GM19035 (cell line): ENCODE measurements at regions not wholly inside any gene's neighbourhood (a gene's known extent, or its start where the extent isn't known, plus 50 kb on each side); places are given as distances from the start of the nearest gene placed in this dataset.

Source experiments
- ATAC-seq: cut with Tn5 transposase; IDR thresholded peaks from one replicate; pipeline ENCODE4 v1.9.1; 2021; ENCODE audit not compliant: unreplicated experiment

DNA sequence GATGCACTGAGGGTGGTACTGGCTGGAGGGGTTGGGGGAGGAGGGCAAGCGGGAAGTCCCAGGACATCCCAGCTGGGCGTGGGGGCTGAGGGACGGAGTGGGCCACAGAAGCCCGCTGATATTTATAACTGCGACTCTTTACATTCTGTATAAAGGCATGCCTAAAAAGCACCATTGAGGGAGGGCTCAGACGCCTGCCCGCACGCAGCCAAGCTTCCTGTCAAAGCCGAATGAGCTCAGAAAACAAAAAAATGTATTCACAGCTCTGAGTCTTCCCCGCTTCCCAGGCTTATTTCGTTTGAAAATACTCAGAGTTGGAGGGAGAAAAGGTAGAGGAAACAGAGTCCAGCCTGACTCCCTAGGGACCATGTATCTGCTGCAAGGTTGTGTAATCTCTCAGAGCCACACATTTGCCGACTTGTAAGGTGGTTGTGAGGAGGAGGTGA, 170.1 kb upstream of the HAAO start:
- no peak for ATAC-seq

DNA sequence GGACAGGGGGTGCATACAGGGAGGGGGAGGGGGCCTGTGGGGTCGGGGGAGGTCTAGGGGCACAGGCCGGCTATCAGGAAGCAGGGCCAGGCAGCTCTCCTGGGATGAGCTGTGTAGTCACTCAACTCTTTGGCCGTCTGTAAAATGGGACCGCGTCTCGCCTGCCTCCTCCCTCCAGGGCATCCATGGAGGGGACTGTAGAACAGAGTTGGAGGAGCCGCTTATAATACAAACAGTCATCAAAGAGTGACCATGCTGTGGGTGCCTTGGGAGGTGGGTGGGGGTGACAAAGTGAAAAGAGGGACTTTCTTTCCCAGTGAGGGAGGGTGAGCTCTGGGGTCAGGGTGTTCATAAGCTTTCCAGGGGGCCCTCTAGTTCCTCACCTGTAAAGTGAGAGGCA, 169.6 kb upstream of the HAAO start:
- ATAC-seq, result no peak

DNA sequence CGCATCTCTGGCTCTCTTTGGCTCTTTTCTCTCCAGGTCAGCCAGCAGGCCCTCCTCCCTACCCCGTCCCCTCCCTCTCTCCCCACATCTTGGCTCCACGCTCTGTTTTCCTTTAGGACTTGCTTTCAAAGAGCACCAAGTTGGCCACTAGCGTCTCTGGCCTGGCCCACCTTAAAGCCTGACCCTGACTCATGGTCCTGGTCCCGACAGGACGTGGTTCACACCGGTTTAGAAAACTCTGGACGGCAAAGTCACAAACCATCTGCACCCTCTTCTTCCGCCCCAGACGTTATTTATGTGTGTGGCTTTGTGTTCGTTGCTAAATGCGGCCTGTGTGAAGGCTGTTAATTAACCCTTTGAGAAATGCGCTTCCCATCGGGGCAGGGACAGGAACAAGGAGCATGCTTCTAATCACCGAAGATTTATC, 169.0 kb upstream of the HAAO start:
- no peak for ATAC-seq

DNA sequence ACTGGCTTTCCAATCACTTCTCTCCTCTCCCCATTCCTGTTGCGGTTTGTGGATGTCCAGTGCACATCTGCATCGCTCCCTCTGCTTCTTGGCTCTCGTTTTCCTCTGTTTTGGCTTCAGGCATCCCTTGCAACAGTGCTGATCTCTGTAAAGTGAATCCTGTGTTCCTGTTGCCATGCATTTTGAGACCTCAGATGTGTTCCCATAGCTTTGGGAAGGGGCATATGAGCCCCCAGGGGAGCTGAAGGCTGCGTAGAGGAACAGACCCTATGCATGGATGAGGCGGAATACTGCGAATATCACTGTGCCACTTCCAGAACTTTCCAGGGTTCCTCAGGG, 168.4 kb upstream of the HAAO start:
- ATAC-seq, result no peak

DNA sequence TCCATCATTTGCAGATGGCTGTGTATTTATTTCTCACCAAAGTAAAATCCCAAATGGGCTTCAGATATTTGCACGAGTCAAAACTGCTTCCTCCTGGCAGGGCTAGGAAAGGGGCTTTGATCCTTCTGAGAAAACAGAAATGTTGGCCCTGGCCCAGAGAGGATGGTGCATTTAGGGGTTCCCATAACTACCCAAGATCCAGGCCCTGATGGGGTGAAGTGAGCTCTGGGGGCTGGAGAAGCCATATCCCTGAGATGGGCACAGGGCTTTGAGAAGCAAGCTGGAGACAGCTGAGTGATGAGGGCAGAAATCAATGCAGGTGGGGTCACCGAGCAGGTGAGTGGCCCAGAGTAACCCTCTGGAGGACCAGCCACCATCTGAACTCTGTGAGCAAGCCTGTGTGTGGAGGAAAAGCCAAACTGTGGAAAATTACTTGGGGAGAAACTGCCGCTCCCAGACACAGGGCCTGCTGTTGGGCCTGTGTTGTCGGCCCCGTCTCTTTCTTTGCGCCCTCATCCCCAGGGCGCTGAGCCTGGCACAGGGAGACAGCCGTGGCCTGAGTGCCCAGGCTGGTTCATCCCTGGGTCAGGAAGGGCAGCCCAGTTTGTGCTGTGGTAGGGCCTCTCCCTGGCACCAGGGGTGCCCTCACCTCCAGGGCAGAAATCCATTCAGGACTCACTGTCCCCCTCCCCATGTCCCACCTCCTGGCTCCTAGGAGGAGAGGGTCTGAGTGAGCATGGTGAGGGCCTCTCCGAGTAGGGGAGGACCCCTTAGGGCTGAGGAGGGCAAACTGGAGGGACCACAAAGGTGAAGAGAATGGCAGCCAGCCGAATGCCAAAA, 167.8 kb upstream of the HAAO start:
- no peak for ATAC-seq

DNA sequence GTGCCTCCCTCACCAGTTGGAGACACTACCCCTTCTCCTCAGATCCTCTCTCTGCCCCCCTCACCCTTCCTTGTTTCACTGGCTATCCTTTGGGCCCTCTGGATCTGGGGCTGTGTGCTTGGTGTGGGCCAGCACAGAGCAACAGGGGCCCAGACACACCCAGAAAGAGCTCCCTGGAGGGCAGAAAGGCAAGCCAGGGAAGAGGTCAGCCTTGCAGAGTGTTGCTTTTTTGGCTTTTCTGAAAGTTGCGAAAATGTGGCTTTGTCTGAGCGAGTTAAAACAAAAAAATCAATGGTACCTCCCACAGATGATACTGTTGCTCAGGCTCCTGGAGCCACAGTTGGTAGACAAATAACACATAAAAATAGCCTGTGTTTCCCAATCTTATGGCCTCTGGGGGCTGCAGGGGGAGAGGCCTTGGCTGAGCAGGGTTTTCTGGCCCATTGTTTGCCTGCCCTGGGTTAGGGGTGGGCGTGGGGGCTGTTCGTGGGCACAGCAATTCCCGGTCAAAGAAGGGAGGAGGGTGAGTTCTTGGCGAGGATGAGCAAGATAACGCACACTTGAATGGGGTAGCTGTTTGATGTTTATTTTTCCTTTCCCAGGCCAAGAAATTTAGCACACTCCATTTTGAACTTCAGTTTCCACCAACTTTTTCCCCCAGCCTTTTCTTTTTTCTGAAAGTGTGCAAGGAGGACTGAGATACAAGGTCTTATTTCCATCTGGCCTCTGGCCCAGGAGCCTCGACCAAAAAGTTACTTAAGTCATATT, 167.0 kb upstream of the HAAO start:
- no peak for ATAC-seq

DNA sequence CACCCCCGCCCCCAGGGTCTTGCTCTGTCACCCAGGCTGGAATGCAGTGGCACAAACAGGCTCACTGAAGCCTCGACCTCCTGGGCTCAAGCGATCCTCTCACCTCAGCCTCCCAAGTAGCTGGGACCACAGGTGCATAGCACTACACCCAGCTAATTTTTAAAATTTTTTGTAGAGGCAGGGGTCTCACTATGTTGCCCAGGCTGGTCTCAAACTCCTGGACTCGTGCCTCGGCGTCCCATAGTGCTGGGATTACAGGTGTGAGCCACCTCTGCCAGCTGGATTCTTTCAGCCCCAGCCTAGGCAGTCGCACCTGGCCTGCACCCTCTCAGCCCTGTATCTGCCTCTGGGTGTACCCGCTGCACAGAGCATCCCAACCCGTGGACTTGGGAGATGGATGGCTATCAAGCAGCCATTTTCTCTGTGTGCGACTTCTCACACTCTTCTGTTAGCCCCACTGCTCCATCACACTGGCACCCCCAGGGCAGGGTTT, 166.4 kb upstream of the HAAO start:
- ATAC-seq, result no peak

DNA sequence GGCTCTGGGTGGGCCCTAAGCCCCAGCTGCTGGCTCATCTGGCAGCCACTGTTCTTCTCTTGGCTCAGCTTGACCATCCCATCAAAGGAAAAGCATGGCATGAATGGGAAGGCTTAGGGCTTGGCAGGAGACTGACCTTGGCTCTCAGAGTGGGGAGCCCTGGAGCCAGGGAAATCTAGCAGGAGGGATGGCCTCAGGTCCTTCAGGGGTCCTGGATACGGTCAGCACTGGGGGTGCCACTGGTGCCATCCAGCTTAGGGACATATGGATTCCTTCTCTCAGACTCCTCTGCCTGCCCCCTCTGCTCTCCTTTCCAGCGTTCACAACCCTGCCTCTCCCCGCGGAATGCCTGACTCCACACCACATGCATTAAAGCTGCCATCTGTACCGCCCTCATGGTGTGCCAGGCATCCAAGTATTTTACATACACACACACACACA, 165.5 kb upstream of the HAAO start:
- no peak for ATAC-seq

DNA sequence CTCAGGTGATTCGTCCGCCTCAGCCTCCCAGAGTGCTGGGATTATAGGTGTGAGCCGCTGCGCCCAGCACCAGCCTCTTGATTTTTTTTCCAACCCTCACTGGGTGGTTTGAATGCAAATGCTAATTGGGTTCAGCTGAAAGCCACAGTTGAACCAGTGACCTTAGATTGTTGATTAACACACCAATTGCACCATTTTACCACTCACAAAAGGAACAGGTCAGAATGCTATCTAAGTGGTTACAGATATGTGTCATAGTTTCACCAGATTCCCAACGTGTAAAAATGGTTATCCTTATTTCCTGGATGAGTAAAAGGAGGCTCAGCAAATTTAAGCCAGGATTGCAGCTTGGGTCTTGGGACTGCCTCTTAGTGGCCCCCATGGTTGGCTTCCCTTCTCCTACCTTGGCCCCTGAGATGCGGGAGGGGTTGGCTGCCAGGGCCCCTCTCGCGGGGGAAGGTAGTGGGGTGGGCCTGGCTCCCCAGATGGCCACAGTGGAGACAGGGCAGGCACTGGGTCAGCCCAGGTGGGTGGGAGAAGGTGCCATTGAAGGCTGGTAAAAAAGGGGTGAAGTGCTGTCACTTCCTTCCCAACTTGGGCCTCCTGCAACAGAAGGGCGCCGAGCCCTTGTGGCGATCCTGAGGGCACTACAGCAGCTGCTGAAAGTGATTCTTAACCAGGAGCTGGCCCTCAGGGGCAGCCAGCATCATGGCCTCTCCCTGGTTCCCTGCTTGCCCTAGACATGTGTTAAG, 164.9 kb upstream of the HAAO start:
- no peak for ATAC-seq

DNA sequence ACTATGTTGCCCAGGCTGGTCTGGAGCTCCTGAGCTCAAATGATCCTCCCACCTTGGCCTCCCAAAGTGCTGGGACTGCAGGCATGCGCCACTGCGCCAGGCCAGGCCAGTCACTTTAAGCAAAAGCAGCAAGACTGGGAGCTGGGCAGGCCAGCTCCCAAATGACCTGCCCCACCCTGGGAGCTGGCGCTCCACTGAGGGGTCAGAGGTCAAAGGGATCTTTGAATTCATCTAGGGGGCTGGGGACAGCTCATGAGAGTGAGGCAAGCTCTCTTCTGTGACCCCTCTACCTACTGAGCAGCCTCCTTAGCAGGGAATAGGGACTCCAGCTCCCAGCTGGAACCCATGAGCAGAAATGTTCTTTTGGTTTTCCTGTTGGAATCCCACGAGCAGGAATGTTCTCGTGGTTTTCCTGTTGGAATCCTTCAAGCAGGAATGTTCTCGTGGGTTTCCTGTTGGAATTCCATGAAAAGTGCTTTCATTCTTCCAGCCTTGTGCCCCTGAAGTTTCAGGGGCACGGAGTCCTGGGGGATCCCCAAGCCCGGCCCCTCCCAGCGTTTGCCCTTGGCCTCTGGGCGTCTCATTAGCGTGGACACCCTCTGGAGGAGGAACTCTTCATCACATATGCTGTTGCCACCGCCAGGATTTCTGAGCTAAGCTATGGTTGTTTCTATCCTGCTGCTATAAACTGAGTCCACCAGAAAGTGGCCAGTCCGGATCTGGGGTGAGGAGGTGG, 162.0 kb upstream of the HAAO start:
- no peak for ATAC-seq

DNA sequence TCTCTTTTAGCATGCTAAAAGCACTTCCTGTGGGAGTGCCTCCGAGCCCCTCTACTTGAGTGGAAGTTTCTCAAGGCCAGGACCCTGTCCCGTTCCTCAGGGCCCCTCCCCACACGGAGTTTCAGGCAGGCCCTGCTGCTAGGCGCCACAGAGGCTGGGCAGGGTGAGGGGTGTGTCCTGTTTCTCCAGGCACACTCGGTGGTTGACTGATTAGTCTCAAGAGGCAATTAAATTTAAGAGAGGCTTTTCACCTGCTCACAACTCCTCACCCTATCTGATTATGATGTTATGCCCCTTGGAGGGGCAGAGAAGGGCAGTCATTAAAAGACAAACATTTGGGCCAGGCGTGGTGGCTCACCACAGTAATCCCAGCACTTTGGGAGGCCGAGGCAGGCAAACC, 160.8 kb upstream of the HAAO start:
- ATAC-seq, result no peak

DNA sequence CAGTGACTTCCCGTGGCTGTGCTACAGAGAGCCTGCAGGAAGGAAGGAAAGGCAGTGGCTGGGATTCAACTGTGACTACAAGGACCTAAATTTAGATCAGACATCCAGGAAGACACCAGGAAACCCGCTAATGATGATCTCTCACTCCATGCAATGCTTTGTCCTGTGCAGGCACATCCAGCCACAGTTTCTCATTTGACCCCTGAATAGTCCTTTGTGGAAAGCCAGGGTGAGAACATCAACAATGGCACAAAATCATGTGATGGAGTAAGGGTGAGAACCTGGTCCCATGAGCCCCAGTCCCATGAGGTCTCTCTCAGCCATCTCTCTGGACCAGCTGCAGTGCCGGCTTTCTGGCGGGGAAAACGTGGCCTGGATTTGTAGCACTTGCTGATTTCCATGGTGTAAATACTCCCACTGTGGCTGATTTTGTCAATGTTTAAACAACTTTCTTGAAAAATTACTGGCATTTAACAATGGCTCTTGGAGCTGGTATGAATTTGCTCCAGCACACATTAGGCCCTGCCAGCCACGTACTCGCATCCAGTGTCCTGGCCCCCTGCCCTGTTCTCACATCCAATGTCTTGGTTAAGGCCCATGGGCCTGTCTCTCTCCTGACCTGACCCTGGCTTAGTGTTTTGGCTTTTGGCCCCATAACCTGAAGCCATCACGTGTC, 159.0 kb upstream of the HAAO start:
- ATAC-seq, result no peak

DNA sequence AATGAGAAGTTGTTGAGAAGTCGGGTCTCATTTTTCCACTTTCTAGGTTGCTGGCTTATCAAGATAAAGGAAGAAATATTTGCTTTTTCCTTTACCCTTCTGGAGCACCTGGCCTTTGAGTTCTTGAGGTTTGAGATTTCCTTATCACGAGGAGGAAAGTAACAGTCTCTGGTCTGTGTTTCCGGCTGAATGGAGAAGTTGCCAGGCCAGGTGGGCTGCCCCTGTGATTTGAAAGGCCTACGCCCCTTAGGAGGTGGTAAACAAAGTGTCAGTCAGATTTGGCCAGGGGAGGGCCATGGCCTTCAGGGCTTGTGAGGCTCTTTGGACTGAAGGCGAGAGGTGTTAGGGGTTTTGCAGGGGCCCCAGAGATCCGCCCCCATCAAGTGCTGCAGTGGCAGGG, 156.7 kb upstream of the HAAO start:
- no peak for ATAC-seq

DNA sequence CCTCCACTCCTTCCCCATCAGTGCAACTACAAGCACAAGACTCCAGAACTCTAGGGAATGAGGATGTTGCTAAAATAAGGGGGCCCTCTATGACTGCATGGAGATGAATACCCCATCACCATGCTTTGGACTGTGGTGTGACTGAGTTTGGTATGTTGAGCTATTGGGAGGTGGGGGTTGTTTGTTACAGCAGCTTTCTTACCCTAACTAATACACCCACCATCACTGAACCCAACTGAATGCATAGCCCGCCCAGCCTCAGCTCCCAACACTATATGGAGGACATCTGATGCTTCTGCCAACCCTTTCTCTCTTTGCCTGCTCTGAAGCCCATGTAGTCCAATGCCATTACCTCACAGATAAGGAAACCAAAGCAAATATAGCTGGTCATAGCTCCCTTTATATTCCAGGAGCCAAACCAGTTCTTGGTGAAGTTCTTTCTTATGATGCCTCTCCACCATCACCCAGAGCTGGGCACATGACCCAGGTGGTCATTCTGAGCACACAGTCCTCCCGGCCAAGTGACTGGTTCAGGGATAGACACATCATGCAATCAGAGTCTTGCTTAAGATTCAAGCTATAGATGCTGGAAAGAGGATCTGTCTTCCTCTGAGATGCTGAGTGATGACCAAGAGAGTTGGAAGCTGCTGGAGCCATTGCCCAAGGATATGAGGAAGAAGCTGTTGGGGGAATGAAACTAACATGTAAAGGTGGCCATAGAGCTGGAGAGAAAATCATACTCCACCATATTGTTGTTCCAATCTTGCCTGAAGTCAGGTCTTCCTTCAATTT, 155.6 kb upstream of the HAAO start:
- no peak for ATAC-seq

DNA sequence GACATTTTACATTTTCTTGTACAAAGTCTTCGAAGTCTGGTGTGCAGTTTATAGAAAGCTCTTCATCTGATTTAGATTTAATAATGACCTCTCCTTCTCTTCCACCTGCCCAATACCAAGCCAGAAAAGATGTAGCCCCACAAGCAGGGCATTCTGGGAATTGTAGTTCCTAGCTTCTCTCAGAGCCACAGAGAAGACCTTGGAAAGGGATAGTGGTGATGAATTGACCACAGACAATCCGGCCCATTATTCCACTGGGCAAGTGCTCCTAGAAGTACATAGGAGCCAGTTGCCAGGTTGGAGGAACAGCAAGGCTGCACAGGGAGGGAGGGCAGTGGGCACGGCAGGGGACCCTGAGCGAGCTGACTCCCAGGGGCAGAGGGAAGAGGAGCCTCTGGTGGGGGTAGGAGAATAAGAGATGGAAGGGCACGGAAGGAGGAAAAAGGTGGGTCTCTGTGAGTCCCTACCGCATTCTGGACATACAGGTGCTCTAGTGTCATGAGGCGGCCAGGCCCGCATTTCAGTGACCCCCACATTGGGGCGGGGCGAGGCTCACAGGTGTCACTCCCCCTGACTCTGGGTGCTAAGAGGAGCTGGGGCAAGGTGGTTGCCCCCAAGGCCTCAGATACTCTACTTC, 152.5 kb upstream of the HAAO start:
- no peak for ATAC-seq

DNA sequence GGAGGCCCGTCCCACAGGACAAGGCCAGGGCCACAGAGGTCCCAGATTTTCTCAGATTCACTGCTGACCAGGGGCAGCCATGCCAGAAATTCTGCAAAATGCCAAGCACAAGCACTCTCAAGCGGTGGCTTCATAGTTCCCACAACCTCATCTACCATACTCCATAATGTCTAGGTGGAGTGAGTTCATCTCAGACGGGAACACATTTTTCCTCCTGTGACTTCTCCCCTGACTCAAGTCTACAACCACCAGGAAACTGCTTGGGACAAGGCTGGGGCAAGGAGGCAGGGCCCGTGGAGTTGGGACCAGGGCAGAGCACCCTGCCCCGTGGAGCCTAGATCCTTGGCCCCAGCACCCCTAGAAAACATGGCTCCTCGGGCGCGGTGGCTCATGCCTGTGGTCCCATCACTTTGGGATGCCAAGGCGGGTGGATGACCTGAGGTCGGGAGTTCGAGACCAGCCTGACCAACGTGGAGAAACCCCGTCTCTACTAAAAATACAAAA, 150.7 kb upstream of the HAAO start:
- no peak for ATAC-seq

DNA sequence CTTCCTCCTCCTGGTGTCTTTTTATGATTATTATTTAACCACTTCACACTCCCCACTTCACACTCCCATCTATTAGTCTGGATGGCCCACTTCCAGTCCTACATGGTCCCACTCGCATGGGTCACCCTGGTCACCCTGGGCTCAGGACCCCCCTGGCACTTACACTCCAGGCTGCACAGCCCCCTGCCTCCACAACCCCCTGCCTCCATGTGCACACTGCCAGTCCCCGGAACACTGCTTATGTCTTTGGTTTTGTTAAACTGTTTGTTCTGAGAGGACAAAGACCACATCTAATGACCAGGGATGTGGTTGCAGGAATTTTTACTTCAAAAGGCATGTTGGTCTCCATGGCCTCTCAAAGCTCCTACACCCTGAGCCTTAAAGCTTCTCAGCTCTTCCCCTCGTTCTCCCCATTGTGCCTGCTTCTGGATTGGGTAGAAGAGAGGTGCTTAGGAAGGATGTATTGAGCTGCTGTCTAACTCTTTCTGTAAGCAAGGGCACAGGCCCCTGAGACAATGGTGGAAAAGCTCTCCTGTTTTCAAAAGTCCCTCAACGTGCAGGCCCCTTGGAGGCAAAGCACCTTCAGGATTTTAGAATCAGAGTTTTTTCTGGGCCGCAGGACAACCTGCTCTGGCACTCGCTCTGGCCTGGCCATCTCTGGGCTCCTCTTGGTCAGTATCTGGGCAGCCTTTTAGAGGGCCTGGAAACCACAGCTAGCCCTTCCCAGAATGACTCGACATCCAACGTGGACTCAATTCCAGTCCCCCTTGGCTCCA, 150.0 kb upstream of the HAAO start:
- ATAC-seq, result no peak

DNA sequence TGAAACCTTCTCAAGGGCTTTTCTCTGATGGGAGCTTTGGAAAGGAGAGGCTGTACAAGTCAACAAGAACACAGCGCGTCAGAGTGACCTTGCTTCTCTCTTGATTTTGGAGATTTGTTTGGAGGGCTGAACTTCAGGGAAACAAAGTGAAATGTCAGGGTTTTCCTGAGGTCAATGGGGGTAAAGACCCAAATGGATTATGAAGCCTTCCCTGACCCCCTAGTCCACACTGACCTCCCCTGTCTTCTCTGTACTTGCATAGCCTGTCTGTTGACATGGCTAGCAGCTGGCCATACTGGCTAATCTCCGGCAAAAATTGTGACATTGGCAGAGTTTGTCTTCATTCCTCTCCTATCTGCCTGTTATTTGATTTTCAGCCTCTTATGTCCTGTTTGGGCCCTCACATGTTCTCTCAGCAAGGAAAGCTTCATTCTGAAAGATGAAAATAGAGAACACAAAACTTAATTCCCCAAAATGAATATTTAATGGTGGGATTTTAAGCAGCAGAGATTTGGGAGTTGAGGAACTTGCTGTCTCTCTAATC, 149.3 kb upstream of the HAAO start:
- no peak for ATAC-seq
